ENCODE measurements at regions not wholly inside any gene's neighbourhood (a gene's known extent, or its start where the extent isn't known, plus 50 kb on each side); places are given as distances from the start of the nearest gene placed in this dataset.

GRCh38 chr5:168163966-168164365, 127.5 kb upstream of the WWC1 start:
- DNase-seq (ENCODE audit: low read depth in 1 of 2, low spot score in 1 of 2) = no peak
- Histone ChIP-seq H3K36me3 (no peaks in the 10 kb centered on the region), H3K27ac (no peak overlapping the region), H3K4me1 (ENCODE audit: low read depth) (no peaks in the 10 kb centered on the region), H3K27me3 (no peaks in the 10 kb centered on the region), H3K9me3 (ENCODE audit: low read depth) (no peaks in the 10 kb centered on the region), H3K4me3 (no peak overlapping the region)
- no peak for TF ChIP-seq CTCF (IDR thresholded peaks at IDR 0.05; ENCODE audit: low read depth, low read length)

GRCh38 chr5:168165221-168165914, 126.1 kb upstream of the WWC1 start:
- Histone ChIP-seq H3K36me3 (no peaks in the 10 kb centered on the region), H3K27ac (no peak overlapping the region), H3K27me3 (no peaks in the 10 kb centered on the region), H3K9me3 (ENCODE audit: low read depth) (no peaks in the 10 kb centered on the region), H3K4me1 (ENCODE audit: low read depth) (no peaks in the 10 kb centered on the region), H3K4me3 (no peak overlapping the region)
- TF ChIP-seq CTCF (IDR thresholded peaks at IDR 0.05; ENCODE audit: low read depth, low read length) = no peak
- no peak for DNase-seq (ENCODE audit: low read depth in 1 of 2, low spot score in 1 of 2)

- Histone ChIP-seq H3K4me1 (ENCODE audit: low read depth) (no peaks in the 10 kb centered on the region), H3K27me3 (no peaks in the 10 kb centered on the region), H3K36me3 (no peaks in the 10 kb centered on the region), H3K27ac (no peak overlapping the region), H3K4me3 (no peak overlapping the region), H3K9me3 (ENCODE audit: low read depth) (no peaks in the 10 kb centered on the region)
- TF ChIP-seq CTCF (IDR thresholded peaks at IDR 0.05; ENCODE audit: low read depth, low read length) = no peak
- DNase-seq (ENCODE audit: low read depth in 1 of 2, low spot score in 1 of 2) = no peak
These were observed 125.5 kb upstream of the WWC1 start for GRCh38 chr5:168165977-168166376.

- no peak overlapping the region for H3K4me3 ChIP-seq
- no peak for DNase-seq (ENCODE audit: low read depth in 1 of 2, low spot score in 1 of 2)
- peaks cover under 1% of the 10 kb centered on the region for H3K4me1 ChIP-seq (ENCODE audit: low read depth)
- H3K9me3 ChIP-seq (ENCODE audit: low read depth) = no peaks in the 10 kb centered on the region
- no peaks in the 10 kb centered on the region for H3K36me3 ChIP-seq
- H3K27ac ChIP-seq = no peak overlapping the region
- no peaks in the 10 kb centered on the region for H3K27me3 ChIP-seq
- TF ChIP-seq CTCF (IDR thresholded peaks at IDR 0.05; ENCODE audit: low read depth, low read length) = no peak
These were observed 124.1 kb upstream of the WWC1 start for GRCh38 chr5:168167338-168167737.

GRCh38 chr5:168168978-168169698, 122.3 kb upstream of the WWC1 start:
- Histone ChIP-seq H3K27me3 (no peaks in the 10 kb centered on the region), H3K4me1 (ENCODE audit: low read depth) (peaks cover 6% of the 10 kb centered on the region), H3K27ac (no peak overlapping the region), H3K4me3 (no peak overlapping the region), H3K9me3 (ENCODE audit: low read depth) (no peaks in the 10 kb centered on the region), H3K36me3 (no peaks in the 10 kb centered on the region)
- DNase-seq (ENCODE audit: low read depth in 1 of 2, low spot score in 1 of 2) = no peak
- TF ChIP-seq CTCF (IDR thresholded peaks at IDR 0.05; ENCODE audit: low read depth, low read length) = no peak

All from cardiac muscle cell (in vitro differentiated cells and primary cell).